Endothelial cell of umbilical vein (primary cell): ENCODE measurements at regions not wholly inside any gene's neighbourhood (a gene's known extent, or its start where the extent isn't known, plus 50 kb on each side); places are given as distances from the start of the nearest gene placed in this dataset.

Experiments used
- BruUV-seq: library from RNA; stranded (reverse); fragments of 400-500 nt; replicated peaks from 2 replicates; lab custom pipeline; 2021; lab: Mats Ljungman, UMichigan
- CTCF ChIA-PET: fragments of 300-600, 350-600 bp; sonication (Branson Sonifier 250); formaldehyde crosslinking; loops from one replicate; lab custom pipeline; 2021; ENCODE audit warnings: antibody characterized with exemption, inconsistent platforms; lab: Charles Lee
- POLR2A ChIA-PET: fragments of 300-600, 350-600 bp; sonication (Branson Sonifier 250); formaldehyde crosslinking; loops from one replicate; lab custom pipeline; 2021; ENCODE audit warnings: antibody characterized with exemption, inconsistent platforms; lab: Charles Lee
- DNase-seq: peaks from one replicate; pipeline ENCODE4 v3.0.0-alpha.2; 2011; ENCODE audit warnings: low read depth, low spot score
- FAIRE-seq: peaks from 2 replicates; lab custom pipeline; 2011; peaks lifted over from hg19 to GRCh38; lab: Jason Lieb, UNC
- H2AFZ ChIP-seq: 2 replicates; pipeline ENCODE4 v1.6.0; 2012; ENCODE audit warnings: low read depth, low read length, control low read depth, inconsistent platforms
- H3K27ac ChIP-seq: 2 replicates; pipeline ENCODE4 v1.5.1; 2011; ENCODE audit warnings: low read depth, mild to moderate bottlenecking, control low read depth, low read length, moderate library complexity; ENCODE audit not compliant: insufficient read depth
- H3K27me3 ChIP-seq, 2 experiments: 2 replicates each; pipeline versions ENCODE4 v1.6.0 to v1.6.1; 2011; ENCODE audit warnings: low read length in 2 of 2, mixed read lengths in 1 of 2; ENCODE audit not compliant: control insufficient read depth in 2 of 2, insufficient read depth in 2 of 2
- H3K36me3 ChIP-seq, 2 experiments: 2 replicates in 1 of 2; 3 replicates in 1 of 2; pipeline ENCODE4 v1.5.1; 2011; ENCODE audit warnings: low read length in 2 of 2, mild to moderate bottlenecking in 1 of 2, moderate library complexity in 1 of 2; ENCODE audit not compliant: control insufficient read depth in 2 of 2, insufficient read depth in 2 of 2; ENCODE audit errors: extremely low read depth in 1 of 2
- H3K4me1 ChIP-seq: 3 replicates; pipeline ENCODE4 v1.5.1; 2011; ENCODE audit warnings: mild to moderate bottlenecking, low read length; ENCODE audit not compliant: control insufficient read depth, insufficient read depth; ENCODE audit errors: extremely low read depth
- H3K4me2 ChIP-seq: 2 replicates; pipeline ENCODE4 v1.6.1; 2011; ENCODE audit warnings: low read length, control low read depth, mixed read lengths; ENCODE audit not compliant: insufficient read depth
- H3K4me3 ChIP-seq, 3 experiments: fragments of 200-600 bp in 1 of 3; sonication (generic), shearing (Covaris generic) in 1 of 3; replicated peaks in 1 of 3; 2 replicates each; pipeline ENCODE4 v1.5.1; 2011 to 2016; ENCODE audit warnings: control low read depth in 3 of 3, low read length in 3 of 3, mild to moderate bottlenecking in 2 of 3, inconsistent platforms in 1 of 3, low read depth in 1 of 3, moderate library complexity in 1 of 3; ENCODE audit not compliant: insufficient read depth in 1 of 3
- H3K79me2 ChIP-seq: 2 replicates; pipeline ENCODE4 v1.6.0; 2012; ENCODE audit warnings: low read length, inconsistent platforms; ENCODE audit not compliant: control insufficient read depth, insufficient read depth
- H3K9ac ChIP-seq: replicated peaks from 2 replicates; pipeline ENCODE3; 2011; ENCODE audit warnings: low read length, control low read depth; ENCODE audit not compliant: insufficient read depth; ENCODE audit errors: extremely low read depth
- H3K9me1 ChIP-seq: replicated peaks from 3 replicates; pipeline ENCODE4 v1.6.0; 2011; ENCODE audit warnings: mild to moderate bottlenecking, low read length; ENCODE audit not compliant: control insufficient read depth, insufficient read depth; ENCODE audit errors: extremely low read depth
- H3K9me3 ChIP-seq: replicated peaks from 2 replicates; pipeline ENCODE4 v1.5.1; 2012; ENCODE audit warnings: low read length, inconsistent platforms; ENCODE audit not compliant: control insufficient read depth, insufficient read depth
- H4K20me1 ChIP-seq: replicated peaks from 2 replicates; pipeline ENCODE3; 2011; ENCODE audit warnings: mild to moderate bottlenecking, low read length; ENCODE audit not compliant: control insufficient read depth, insufficient read depth; ENCODE audit errors: extremely low read depth
- EZH2 ChIP-seq: IDR thresholded peaks from 2 replicates; pipeline ENCODE4 v1.6.1; 2012; ENCODE audit warnings: borderline replicate concordance, low read depth, mild to moderate bottlenecking, moderate library complexity, low read length, inconsistent platforms; ENCODE audit not compliant: severe bottlenecking
- JUN ChIP-seq: IDR thresholded peaks from 2 replicates; pipeline ENCODE4 v1.6.1; 2011; ENCODE audit warnings: borderline replicate concordance, low read depth; ENCODE audit not compliant: insufficient read length, insufficient read depth
- POLR2AphosphoS5 ChIP-seq: IDR thresholded peaks from 2 replicates; pipeline ENCODE4 v1.6.1; 2012; ENCODE audit warnings: low read depth, mild to moderate bottlenecking, control low read depth, low read length, moderate library complexity; ENCODE audit not compliant: insufficient read depth
- dilution Hi-C: fragments of 300-500 bp; cut with MboI; formaldehyde crosslinking; loops from one replicate; pipeline ENCODE4 v1.15.0; 2019; ENCODE audit warnings: low sequenced_read_pairs; ENCODE audit not compliant: extremely low pct_ligation_motif_present
- intact Hi-C: fragments of 100-400 bp; cut with micrococcal nuclease; formaldehyde crosslinking; loops from one replicate; pipeline ENCODE4 v1.10.0; 2022
- TF ChIP-seq, protein P1 (sequence below): IDR thresholded peaks from 2 replicates; pipeline ENCODE4 v1.6.1; 2011; ENCODE audit not compliant: insufficient read depth, insufficient read length

GRCh38 chr2:190117305-190117704 is 54.8 kb upstream of the MSTN start:
- H3K27me3 ChIP-seq, result peaks cover 0 to 2% of the 10 kb centered on the region in 2 experiments
- intact Hi-C loops (no loop called here), dilution Hi-C loops (no loop called here)
- no peaks in the 10 kb centered on the region for H3K9me1 ChIP-seq
- H3K4me1 ChIP-seq, result no peaks in the 10 kb centered on the region
- no peak overlapping the region for H3K27ac ChIP-seq
- no TSS peak for BruUV-seq
- H3K9me3 ChIP-seq, result no peaks in the 10 kb centered on the region
- DNase-seq, result no peak
- ChIA-PET CTCF (no interaction called here), POLR2A (no interaction called here)
- TF ChIP-seq EZH2 (no peak), POLR2AphosphoS5 (no peak)
- TF ChIP-seq, protein P1, sequence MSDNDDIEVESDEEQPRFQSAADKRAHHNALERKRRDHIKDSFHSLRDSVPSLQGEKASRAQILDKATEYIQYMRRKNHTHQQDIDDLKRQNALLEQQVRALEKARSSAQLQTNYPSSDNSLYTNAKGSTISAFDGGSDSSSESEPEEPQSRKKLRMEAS, result no peak
- H4K20me1 ChIP-seq, result no peaks in the 10 kb centered on the region
- no peak overlapping the region for H3K4me3 ChIP-seq
- H3K79me2 ChIP-seq, result no peaks in the 10 kb centered on the region
- no peaks in the 10 kb centered on the region for H3K36me3 ChIP-seq
- FAIRE-seq, result no peak
- H2AFZ ChIP-seq, result no peak overlapping the region
- H3K4me2 ChIP-seq, result no peak overlapping the region
- H3K9ac ChIP-seq, result no peak overlapping the region

GRCh38 chr2:190113000-190113399 is 50.5 kb upstream of the MSTN start:
- Histone ChIP-seq H3K4me3 (no peak overlapping the region), H3K36me3 (no peaks in the 10 kb centered on the region), H3K79me2 (no peaks in the 10 kb centered on the region), H2AFZ (no peak overlapping the region), H3K27ac (no peak overlapping the region), H3K9ac (no peak overlapping the region), H3K9me1 (no peaks in the 10 kb centered on the region), H3K9me3 (no peaks in the 10 kb centered on the region), H3K27me3 (peaks cover 0 to 2% of the 10 kb centered on the region in 2 experiments), H4K20me1 (no peaks in the 10 kb centered on the region), H3K4me2 (no peak overlapping the region), H3K4me1 (no peaks in the 10 kb centered on the region)
- intact Hi-C loops, result no loop called here
- ChIA-PET POLR2A (no interaction called here), CTCF (interaction anchor here (1.6 to 2.5 kb wide), 2 partner anchors 9 to 270 kb away, joined by 3 to 10 read pairs; no protein-coding TSS in a partner anchor)
- TF ChIP-seq, protein P1, result no peak
- TF ChIP-seq JUN, result no peak
- dilution Hi-C loops, result no loop called here
- no TSS peak for BruUV-seq
- DNase-seq, result no peak
- FAIRE-seq, result no peak
